ELR (cell line): ENCODE measurements at regions not wholly inside any gene's neighbourhood (a gene's known extent, or its start where the extent isn't known, plus 50 kb on each side); places are given as distances from the start of the nearest gene placed in this dataset.
"Not testable (repeated sequence)": the region's sequence is repeated elsewhere in the genome, so short reads cannot be mapped to it uniquely, and the experiment has no call there.

Experiments
- DNase-seq: peaks from one replicate; pipeline ENCODE4 v3.0.0-alpha.2; 2015; ENCODE audit warnings: low read depth

DNA sequence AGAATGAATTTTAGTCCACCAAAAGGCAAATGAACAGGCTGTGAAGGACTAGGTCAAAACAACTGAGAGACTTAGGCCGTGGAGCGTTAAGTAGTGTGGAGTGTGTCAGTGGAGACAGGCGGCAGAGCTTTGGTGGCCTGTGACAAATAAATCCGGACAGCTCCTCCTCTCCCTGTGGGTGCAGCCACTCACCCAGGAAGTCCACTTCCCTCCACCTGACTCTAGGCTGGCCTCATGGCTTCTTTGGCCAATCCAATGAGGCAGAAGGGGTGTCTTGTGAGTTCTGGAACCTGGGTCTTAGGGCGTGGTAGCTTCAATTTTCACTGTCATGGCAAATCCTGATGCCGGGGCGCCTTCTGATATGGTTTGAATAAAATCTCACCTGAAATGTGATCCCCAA lies 180.9 kb upstream of the C14orf180 start:
- no peak for DNase-seq

DNA sequence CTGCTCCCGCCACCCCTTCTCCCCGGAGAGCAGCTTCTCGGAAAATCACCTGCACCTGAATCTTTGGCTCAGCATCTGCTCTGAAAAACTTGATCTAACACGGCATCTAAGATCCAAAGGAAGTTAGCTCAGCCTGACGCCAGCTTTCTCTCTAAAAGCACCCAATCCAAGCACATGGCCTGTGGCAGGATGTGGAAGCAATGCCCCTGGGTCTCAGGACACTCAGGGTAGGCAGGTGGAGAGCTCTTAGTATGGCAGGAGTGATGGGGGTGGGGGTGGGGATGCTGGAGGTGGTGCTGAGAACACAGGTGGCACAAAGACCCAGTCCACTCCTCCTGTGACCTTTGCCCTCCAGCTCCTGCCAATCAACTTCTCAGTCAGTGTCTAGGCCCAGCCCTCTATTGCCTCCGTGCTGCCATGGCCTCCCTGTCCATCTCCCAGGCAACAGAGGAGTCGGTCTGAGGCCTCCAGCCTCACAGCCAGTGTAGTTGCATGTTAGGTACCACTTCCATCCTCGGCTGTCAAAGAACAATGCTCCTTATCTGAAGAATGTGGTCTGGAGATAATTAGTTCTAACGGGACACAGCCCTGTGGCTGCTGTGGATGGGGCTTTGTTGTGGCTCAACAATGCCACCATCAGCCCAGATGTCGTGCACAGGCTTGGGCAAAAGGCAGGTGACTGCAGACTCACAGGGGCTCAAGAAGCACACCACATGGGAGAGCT lies 180.0 kb upstream of the C14orf180 start:
- no peak for DNase-seq

DNA sequence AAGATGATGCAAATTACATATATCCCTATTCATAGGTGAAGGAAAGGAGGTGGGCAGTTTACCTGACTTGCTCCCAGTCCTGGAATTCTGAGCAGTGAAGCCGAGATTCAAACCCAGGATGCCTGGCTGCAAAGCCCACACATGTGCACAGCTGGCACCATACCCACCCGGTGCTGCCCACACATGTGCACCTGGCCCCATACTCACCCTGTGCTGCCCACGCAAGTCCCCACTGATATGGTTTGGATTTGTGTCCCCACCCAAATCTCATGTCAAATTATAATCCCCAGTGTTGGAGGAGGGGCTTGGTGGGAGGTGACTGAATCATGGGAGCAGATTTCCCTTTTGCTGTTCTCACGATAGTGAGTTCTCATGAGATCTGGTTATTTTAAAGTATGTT lies 179.2 kb upstream of the C14orf180 start:
- DNase-seq, result no peak

DNA sequence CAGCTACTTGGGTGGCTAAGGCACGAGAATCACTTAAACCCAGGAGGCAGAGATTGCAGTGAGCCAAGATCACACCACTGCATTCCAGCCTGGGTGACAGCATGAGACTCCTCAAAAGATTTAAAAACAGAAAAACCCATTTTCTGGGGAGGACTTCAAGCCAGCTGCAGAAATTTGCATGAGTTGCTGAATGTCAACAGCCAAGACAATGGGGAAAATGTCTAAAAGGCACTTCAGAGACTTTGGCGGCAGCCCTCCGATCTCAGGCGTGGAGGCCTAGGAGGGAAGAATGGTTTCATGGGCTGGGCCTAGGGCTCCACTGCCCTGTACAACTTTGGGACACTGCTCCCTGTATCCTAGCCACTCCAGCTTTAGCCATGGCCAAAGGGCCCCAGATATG lies 177.8 kb upstream of the C14orf180 start:
- DNase-seq, result no peak

DNA sequence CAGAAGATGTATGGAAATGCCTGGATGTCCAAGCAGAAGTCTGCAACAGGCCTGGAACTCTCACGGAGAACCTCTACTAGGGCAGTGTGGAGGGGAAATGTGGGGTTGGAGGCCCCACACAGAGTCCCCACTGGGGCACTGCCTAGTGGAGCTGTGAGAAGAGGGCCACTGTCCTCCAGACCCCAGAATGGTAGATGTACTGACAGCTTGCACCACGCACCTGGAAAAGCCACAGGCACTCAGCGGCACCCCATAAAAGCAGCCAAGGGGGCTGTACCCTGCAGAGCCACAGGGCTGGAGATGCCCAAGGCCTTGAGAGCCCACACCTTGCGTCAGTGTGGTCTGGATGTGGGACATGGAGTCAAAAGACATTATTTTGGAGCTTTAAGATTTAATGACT lies 177.3 kb upstream of the C14orf180 start:
- DNase-seq, result not testable (repeated sequence)

DNA sequence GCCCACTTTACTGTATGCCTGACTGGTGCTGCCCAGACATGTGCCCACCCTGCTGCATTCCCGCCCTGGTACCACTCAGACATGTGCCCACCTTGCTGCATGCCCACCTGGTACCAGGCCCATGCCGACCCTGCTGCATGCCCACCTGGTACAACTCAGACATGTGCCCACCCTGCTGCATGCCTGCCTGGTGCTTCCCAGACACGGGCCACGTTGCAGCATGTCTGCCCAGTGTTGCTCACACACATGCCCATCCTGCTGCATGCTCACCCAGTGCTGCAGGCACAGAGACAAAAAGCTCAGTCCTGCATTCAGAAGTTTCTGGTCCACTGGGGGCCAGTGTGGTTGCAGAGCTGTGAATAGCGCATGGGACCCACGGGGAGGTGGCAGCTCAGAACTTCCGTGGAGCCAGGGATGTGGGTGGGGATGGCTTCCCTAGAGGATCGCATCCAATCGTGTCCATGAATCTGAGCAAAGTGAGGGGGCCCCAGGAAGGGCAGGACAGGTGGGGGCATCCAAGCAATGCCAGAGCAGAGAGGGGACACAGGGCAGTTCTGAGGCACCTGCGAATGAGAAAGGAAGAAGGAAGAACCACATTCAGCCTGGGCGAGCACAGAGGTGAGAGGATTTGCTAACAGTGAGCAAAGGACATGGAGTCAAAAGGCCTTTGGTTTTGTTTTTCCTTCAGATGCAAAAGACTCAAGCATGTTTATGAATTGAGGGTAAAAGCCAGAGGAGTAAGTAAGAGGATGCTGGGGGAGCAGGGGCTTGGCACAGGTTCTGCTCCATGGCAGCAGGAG lies 175.9 kb upstream of the C14orf180 start:
- DNase-seq, result no peak

DNA sequence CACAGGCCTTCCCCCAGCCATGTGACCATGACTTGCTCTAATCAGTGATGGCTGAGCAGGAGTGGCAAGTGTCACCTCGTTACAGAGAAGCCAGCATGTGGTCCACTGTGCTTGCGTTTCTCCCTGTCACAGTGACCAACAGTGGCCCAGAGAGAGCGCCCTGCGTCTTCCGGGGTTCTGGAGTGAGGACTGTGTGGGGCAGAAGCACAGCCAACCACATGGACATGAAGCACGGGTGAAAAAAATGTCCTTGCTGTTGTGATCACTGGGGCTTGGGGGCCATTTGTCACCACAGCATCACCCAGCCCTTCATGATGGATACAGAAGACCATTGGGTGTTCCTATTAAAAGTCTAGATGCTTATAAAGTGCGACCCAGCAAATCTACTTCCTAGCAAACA lies 174.6 kb upstream of the C14orf180 start:
- no peak for DNase-seq

DNA sequence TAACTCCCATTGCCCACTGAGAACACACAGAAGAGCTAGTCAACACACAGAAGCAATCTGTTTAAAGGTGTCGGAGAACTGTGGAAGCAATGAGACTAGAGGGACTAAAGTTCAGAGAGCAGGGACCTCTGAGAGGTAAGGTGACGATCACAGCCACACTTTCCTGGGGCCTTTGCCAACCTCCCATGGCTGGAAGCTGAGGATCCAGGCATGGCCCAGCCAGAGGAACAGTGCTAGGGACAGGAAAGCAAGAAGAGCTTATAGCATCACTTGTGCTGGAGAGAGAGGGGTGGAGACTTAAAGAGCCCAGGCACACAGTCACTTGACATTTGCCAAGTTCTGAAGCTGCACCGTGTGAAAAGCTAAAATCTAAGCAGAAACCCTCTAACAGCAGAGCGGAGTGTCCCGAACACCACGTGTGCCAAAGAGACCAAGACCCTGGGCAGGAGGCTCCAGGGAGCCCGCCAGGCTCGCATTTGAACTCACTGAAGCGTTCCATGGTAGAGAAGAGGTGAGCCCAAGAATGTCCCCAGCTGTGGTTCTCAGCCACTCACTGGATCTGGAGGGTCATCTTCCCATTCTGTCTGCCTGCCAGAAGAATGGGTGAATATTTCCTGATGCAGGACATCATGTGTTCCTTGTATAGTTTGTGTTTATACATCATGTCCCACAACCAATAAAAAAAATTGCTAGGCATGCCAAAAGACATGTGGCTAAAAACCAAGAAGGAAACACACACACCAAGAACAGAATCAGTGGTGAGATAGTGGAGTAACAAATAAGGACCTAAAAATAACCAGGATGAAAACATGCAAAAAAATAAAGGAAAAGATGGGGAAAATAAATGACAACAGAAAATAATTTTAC lies 174.0 kb upstream of the C14orf180 start:
- DNase-seq, result no peak

DNA sequence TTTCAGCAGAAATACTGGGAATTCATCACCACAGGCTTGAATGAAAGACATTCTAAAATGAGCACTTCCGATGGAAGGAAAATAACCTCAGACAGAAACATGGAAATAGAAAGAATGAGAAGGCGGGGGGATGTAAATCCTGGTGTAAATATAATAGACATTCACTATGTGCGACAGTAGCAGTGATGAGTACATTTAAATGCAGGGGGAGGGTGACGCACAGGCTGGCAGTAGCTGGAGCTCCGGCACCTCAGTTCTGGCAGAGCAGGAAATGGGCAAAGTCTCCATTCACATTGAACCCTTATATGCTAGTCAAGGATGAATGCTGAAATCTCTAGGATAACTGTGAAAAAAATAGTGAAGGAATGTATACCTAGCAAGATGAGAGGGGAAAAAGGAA lies 172.7 kb upstream of the C14orf180 start:
- DNase-seq, result no peak

DNA sequence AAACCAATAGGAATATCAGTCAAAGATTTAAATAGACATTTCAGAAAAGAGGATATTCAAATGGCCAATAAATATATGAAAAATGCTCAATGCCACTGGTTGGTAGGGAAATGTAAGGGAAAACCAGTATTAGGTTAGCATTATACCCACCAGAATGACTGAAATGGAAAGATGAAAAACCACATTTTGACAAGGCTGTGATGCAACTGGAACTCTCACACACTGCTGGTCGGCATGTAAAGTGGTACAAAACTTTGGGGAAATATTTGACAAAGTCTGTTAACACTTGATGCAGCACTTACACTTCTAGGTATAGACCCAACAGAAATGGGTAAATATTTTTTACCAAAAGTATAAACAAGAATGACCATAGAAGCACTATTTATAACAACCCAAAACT lies 163.2 kb upstream of the C14orf180 start:
- DNase-seq, result no peak

DNA sequence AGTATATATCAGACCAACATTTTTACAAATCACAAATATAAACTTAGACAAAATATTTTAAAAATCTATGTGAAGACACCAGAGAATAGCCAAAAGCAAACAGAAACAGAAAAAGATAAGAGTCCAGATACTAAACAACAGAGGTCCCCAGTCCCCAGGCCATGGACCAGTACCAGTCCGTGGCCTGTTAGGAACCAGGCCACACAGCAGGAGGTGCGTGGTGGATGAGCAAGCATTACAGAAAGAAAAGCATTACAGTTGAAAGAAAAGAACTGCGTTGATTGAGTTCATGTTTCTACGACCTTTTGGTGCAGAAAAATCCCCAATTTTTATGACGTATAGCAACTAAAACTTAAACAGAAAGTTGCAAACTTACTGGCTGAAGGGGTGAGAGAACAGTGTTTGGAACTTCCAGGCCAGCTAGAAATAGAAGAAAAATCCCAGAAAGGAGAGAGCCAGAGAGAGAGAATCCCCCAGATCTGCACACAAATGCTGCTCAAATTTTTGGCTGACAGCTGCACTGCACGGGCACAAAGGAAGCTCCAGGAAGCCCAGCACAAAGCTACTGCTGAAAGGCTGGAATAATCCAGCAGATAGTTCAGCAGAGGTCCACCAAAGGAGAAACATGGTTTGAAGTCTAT lies 159.6 kb upstream of the C14orf180 start:
- no peak for DNase-seq

DNA sequence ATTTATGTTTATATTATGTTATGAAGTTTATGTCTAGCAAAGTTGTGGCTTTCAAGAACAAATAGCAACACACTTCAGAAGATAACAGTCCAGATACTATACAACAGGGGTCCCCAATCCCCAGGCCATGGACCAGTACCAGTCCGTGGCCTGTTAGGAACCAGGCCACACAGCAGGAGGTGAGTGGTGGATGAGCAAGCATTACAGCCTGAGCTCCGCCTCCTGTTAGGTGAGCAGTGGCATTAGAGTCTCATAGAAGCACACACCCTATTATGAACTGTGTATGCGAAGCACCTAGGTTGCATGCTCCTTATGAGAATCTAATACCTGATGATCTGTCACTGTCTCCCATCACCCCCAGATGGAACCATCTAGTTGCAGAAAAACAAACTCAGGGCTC lies 159.0 kb upstream of the C14orf180 start:
- DNase-seq, result not testable (repeated sequence)

DNA sequence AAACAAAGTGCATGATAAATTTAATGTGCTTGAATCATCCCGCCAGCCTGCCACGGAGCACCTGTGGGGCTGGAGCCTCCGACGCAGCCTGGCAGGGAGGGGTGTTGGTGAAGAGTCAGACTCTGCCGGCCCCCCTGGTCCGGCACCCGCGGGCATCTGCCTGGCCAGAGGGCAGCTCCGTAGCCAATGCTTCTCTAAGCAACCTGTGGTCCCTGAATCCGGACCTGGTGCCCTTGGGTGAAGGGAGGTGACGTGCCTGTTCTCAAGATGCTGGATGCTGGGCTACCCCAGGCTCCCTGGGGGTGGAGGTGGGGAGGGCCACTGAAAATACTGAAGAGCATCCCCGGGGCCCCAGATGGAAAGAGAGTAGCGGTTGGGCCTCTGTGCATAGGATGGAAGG lies 158.6 kb upstream of the C14orf180 start:
- no peak for DNase-seq

DNA sequence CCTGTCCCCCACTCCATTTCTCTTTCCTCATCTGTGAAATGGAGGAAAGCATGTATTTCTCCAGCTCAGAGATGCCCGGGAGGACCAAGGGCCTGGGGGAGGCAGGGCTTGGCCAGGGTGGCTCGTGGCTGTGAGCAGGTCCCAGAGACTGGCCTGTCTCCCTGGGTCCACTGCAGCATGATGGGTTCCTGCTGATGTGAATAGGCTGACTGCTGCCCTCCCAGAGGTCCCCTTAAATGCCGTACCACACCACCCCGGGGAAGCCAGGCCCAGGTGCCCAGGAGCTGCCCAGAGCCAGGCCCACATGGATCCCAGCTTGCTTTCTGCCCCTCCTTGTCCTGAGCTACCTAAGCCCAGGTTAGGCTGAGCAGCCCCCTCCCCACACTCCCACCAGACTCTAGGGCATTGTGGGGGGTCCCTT lies 158.2 kb upstream of the C14orf180 start:
- DNase-seq, result no peak

DNA sequence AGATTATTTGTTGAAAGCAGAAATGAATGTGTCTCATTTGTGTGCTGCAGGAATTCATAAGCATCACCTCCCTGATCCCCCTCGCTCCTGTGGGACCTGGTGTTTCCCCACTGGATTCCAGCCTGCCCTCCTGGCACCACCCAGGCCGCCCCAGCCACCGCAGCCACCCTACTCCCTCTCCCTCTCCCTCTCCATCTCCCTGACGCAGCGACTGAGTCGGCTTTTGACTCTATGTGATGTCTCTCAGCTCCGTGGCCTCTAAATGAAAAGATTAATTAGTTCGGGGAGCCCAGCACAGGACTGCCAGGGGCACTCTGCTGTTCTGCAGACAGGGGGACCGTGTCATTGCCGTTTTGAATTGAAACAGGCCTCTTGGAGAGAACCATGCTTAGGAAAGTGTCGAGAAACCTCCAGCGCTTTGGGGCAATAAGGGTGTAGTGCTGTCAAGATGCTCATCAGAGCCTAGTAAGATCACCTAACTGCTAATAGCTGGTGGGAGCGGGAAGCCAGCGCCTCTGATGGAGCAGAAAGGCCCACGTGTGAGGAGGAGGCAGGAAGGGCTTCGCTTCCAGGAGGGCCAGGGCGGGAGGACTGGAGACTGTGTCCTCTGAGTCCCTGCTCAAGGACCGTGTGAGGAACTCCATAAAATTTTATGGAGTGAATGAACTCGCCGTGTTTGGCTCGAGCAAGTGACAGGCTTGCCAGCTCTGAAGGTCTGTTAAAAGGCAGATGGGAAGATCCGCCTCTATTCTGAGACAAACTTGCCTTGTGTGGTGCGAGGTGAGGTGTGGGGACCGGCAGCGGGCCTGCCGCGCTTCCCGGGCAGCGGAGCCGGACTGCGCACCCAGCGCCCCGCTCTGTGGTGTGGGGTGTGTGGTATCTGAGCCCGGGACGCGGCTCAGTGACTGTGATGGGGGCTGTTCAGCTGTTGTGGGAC lies 157.4 kb upstream of the C14orf180 start:
- DNase-seq, result no peak

DNA sequence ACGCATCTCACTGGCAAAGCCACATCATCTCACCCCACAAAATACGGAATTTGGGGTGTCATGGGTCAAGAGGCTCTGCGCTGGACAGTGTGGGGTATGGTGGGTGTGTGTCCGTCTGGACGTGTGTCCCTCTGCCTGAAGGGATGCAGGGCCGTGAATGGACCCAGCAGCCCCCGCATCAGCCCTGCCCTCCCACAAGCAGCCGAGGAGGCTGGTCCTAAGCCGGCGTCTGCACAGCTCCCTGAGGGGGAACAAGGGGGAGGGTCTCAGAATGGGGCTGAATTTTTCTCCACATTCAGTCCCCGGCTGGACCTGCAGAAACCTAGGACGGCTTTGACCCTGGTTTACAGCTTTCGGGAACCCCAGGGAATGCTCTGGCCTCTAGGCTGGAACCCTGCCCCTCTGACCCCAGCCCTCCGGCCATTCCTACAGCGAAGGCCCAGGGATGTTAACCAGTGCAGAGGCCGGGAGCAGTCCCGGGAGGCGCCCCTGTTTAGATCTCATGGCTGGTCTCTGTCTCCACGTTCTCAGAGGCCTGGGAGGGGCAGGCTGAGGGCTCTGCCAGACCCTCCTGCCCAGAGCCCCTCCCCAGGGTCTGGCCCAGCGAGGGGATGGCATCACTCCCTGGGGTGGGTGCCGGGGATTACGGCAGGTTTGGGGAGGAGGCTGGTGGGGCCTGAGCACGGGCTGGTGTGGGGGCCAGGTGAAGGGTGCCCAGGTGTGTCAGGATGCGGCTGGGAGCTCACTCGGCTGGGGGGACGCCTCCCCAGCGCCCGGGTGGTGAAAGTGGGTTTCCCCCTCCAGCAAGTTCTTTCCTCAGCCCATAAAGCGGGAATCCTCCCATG lies 156.5 kb upstream of the C14orf180 start:
- no peak for DNase-seq

DNA sequence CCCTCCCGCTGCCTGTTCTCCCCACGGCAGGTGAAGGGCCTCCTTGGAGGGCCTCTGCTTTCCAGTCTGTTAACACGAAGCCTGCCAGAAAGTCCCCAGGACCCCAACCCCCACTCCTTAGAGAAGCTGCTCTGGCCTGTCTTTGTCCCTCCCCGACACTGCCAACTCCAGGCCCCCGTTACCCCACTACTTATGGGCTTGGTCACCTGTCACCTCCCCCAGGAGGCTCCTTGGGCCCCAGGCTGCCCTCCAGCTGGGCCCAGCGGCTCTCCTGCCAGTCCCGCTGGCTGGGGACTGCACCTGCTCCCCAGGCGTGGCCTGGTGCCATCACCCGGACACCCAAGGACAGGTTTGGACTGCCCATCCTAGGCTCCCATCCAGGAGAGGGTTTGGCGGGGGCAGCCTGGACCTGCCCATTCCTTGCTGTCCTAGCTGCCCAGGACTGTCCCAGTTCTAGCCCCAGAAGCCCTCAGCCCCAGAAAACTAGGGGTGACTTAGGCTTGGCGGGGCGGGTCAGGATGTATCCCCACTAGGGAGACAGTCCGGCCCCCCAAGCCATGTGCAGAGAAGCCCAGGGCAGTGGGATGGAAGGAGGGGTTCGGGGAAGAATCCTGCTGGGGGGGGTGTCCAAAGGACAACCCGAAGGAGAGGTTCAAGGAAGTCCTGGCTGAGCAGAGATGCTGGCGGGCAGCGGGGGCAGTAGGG lies 155.7 kb upstream of the C14orf180 start:
- no peak for DNase-seq

DNA sequence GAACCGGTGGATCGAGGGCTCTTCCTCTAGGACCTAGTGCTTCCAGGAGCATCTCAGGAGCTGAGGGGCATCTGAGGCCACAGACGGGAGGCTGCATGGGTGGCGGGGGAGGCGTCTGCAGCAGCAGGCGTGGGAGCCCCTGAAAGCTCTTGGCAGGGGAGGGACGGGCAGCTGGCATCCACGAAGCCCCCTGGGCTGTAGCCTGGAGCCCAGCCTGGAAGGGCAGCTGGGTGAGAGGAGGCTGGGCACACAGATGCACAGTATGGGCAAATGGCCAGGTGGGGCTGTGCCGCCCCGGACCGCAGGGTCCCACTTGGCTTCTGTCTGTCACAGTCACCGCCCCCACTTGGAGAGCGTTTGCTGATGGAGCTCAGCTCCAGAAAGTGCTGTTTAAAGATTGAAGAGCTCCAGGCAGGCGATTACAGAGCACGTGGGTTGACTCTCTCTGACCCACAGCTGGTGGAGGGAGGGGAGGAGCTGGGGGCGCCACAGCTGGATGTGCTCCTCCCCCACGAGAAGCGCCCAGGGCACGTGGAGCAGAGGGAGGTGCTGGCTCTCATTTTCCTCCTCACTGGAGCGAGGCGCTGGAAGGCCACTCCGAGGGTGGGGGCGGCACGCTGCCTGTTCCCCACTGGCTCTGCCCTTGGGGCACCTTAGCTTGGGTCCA lies 155.0 kb upstream of the C14orf180 start:
- no peak for DNase-seq

DNA sequence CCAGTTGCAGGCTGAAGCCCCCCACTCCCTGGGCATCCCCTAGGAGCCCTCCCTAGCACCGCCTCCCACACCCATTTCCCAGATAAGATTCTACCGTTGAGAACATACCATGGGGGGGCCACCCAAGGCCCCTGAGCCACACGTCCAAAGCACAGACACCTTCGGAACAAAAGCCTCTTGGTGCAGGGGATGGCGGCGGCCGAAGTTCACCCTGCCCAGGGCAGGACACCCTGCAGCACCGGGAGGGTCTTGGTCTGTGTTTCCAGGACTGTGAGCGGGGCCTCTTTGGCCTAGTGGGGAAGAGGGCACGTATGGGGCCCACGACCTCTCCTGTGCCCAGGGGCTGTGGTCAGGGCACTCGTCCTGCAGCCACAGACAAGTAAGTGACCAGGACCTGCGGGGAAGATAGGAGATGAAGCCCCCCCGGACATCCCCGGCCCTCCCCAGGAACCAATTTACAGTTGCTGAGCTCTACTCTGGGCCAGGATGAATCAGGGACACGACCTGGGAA lies 154.3 kb upstream of the C14orf180 start:
- no peak for DNase-seq
